NCI-H510A (cell line): ENCODE measurements at regions not wholly inside any gene's neighbourhood (a gene's known extent, or its start where the extent isn't known, plus 50 kb on each side); places are given as distances from the start of the nearest gene placed in this dataset.
"Not testable (repeated sequence)": the region's sequence is repeated elsewhere in the genome, so short reads cannot be mapped to it uniquely, and the experiment has no call there.

Source experiments
- DNase-seq: peaks from one replicate; lab custom pipeline; 2025; lab: John Stamatoyannopoulos, UW

GRCh38 chr4:155032521-155033229 is 175.8 kb upstream of the NPY2R start:
- DNase-seq, result no peak

- no peak for DNase-seq
Measured at GRCh38 chr4:155033604-155034003, 174.8 kb upstream of the NPY2R start.

- no peak for DNase-seq
Measured at GRCh38 chr4:155037031-155037430, 171.4 kb upstream of the NPY2R start.

DNA sequence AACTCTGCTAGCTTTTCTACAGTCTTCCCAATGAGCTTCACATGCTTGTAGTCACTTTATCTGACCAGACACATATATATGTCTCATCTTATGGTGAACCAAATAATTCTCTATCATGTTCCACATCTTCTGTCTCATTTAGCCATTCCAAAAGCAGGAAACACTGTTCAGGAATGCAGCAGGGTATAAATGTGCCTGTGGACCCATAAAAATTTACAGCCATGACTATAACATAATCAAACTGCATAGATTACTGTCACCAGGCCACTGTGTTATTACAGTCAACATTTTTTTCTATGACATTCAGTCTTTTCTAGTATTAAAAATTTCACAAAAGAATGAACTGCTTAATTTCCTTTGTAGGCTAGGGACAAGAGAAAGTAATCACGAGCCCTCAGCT is 170.0 kb upstream of the NPY2R start:
- no peak for DNase-seq

GRCh38 chr4:155039162-155039561 is 169.3 kb upstream of the NPY2R start:
- DNase-seq, result no peak

DNA sequence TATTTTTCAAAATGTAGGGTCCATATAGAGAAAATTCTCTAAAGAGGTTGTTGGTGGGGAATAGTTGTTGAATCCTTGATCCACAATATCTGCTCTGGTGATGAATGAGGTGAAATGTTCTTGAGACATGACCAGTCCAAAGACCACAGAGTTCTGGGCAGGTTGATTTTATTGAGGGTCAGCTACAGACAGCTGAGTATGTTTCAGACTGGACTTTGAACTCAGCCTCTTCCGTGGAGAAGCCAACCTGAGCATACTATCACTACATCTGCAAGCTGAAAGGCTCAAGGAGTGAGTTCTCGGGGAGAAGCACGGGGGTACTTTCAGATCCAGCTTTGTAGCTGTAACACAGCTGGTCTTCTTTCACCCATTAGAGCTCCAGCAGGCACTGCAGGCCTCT is 168.4 kb upstream of the NPY2R start:
- no peak for DNase-seq

- no peak for DNase-seq
Measured at GRCh38 chr4:155042014-155042413, 166.4 kb upstream of the NPY2R start.

DNA sequence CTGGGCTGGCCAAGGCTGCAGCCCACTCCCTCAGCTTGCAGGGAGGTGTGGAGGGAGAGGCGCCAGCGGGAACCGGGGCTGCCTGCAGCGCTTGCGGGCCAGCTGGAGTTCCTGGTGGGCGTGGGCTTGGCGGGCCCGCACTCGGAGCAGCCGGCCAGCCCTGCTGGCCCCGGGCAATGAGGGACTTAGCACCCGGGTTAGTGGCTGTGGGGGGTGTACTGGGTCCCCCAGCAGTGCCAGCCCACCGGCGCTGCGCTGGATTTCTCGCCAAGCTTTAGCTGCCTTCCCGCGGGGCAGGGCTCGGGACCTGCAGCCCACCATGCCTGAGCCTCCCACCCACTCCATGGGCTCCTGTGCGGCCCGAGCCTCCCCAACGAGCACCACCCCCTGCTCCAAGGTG is 164.2 kb upstream of the NPY2R start:
- DNase-seq, result not testable (repeated sequence)

DNA sequence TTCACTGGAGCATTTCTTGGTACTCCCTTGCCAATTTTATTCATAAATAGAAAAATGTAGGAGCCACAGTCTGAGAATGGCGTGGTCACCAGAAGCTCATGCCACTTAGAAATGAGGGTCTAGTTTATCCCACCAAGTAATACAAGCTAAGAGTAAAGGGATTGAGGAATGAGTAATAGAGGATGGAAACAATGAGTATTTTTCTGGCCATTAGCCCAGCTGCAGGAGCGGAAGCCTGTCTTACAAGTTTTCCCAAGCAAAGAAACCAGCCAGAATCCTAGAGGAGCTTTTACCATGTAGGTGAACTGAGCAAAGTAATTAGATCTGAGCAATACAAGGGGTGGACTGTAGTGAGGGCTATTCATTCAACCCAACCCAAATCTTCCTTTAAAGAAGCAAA is 160.7 kb upstream of the NPY2R start:
- no peak for DNase-seq

- DNase-seq, result not testable (repeated sequence)
Measured at GRCh38 chr4:155054042-155054441, 154.4 kb upstream of the NPY2R start.

DNA sequence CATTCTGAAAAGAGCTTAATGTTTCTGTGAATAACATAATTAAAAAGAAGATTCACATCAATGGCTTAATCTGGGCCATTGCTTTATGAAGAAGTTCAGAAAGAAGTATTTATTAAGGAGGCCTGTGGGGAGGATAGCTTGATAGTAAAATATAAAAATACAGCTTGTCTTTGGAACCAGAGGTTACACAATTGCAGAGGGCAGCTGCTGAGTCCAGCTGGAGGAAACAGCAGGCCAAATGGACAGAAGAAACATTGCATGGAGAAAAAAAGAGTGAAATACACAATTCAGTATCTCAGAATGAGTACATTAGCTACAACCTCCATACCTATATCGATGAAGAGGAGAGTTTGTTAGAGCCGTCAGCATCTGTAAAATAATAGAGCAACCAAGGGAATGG is 148.0 kb upstream of the NPY2R start:
- no peak for DNase-seq

- DNase-seq, result peak; percentile 1
Measured at GRCh38 chr4:155060873-155061272, 147.6 kb upstream of the NPY2R start.

DNA sequence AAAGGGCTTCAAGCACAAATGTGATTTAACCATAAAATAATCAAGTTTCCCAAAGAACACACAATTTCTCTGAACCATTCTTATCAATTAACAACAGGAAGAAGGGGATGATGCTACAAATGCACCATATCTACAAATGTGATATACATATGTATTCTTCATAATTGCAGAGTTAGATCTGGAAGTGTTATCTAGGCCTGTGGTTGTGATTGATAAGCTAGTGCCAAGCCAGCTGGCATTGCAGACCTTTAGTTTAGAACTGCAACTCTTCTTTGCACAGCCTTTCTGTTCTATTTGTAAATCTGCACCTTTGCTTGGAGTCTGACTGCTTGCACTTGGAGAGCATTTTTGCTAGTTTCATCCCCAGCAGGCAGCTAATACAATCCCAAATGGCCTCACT is 145.5 kb upstream of the NPY2R start:
- DNase-seq, result no peak

- DNase-seq, result not testable (repeated sequence)
Measured at GRCh38 chr4:155064934-155065333, 143.5 kb upstream of the NPY2R start.

GRCh38 chr4:155066871-155067270 is 141.6 kb upstream of the NPY2R start:
- no peak for DNase-seq

GRCh38 chr4:155071962-155072361 is 136.5 kb upstream of the NPY2R start:
- DNase-seq, result no peak

DNA sequence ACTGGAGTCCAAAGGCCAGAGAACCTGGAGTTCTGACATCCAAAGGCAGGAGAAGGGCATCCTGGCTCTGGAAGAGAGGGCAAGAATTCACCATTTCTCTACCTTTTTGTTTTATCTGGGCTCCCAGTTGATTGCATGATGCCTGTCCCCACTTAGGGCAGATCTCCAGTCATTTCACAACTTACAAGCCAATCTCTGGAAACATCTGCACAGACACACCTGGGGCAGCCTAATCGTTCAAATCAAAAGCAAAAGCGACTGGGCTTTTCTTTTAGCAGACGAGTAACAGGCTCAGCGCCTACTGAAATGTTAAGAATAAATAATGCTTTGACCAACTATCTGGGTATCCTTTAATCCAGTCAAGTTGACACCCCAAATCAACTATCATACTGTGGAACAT is 136.0 kb upstream of the NPY2R start:
- no peak for DNase-seq

GRCh38 chr4:155073852-155074251 is 134.6 kb upstream of the NPY2R start:
- DNase-seq, result no peak

DNA sequence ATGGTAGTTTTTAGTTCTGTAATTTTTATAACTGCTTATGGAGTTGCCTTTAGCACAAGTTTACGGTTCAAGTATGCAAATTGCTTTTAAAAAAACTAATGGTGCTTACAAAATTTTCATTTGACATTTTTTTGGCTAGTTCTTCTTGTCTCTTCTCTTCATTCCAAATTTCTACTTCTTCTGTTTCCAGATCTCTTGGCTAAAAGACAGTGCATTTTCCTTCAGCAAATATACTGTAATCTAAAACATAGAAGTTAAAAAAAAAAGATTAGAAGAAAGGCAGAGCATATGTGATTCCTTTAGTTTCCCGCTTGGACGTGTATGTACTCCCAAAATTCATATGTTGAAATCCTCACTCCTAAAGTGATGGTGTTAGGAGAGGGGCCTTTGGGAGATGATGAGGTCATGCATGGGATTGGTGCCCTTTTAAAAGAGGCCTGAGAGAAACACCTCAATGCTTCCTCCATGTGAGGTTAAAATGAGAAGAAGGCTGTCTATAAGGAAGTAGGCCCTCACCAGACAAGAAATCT is 132.1 kb upstream of the NPY2R start:
- no peak for DNase-seq

GRCh38 chr4:155077452-155078229 is 130.8 kb upstream of the NPY2R start:
- no peak for DNase-seq

DNA sequence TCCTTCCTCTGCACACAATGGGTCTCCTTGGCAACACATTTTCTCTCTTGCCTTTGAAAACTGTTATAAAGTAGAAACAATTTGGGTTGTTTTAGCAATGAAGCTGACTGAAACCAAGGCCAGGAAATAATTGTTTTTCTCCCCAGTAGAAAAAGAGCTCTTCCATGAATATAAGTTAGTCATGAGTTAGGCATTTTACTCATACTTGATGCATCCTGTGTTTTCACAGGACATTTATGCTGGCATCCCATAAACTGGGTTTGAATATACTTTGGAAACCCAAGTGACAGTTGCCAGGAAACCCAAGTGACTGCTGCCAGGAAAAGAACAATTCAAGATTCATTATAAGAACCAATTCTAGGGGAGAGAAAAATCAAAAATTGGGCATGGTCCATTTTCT is 128.6 kb upstream of the NPY2R start:
- DNase-seq, result no peak

- DNase-seq, result no peak
Measured at GRCh38 chr4:155081222-155081621, 127.2 kb upstream of the NPY2R start.

GRCh38 chr4:155085843-155086530 is 122.4 kb upstream of the NPY2R start:
- DNase-seq, result no peak
